Naive thymus-derived CD4-positive, alpha-beta T cell (primary cell): ENCODE measurements at regions not wholly inside any gene's neighbourhood (a gene's known extent, or its start where the extent isn't known, plus 50 kb on each side); places are given as distances from the start of the nearest gene placed in this dataset.

ENCODE experiments used
- ATAC-seq: fragments of 150-1000 bp; cut with Tn5 transposase; 2 replicates; pipeline ENCODE4 v1.10.0; 2021; ENCODE audit warnings: mild to moderate bottlenecking, moderate library complexity
- CTCF ChIA-PET: fragments of 350-600 bp; sonication (Branson Sonifier 250); formaldehyde crosslinking; loops from one replicate; lab custom pipeline; 2021; ENCODE audit warnings: antibody characterized with exemption; lab: Charles Lee
- POLR2A ChIA-PET: fragments of 350-600 bp; sonication (Branson Sonifier 250); formaldehyde crosslinking; loops from one replicate; lab custom pipeline; 2021; ENCODE audit warnings: antibody characterized with exemption, inconsistent platforms; lab: Charles Lee
- DNase-seq, 9 donors: peaks; one replicate each; pipeline versions ENCODE4 v3.0.0 to v3.0.0-alpha.2; 2020 to 2022; ENCODE audit warnings: mixed read lengths in 1 of 9
- H3K27ac ChIP-seq: one replicate; pipeline ENCODE4 v1.7.0; 2013; ENCODE audit warnings: mild to moderate bottlenecking, low read depth, low read length, moderate library complexity
- H3K27me3 ChIP-seq, 2 donors: one replicate each; pipeline ENCODE4 v1.7.0; 2013; ENCODE audit warnings: low read length in 2 of 2, mild to moderate bottlenecking in 2 of 2, moderate library complexity in 2 of 2; ENCODE audit not compliant: control insufficient read depth in 2 of 2, insufficient read depth in 2 of 2
- H3K36me3 ChIP-seq, 3 experiments: 1 replicate in 2 of 3; 2 replicates in 1 of 3; pipeline ENCODE4 v1.7.0; 2013; ENCODE audit warnings: low read length in 3 of 3, mild to moderate bottlenecking in 3 of 3, moderate library complexity in 1 of 3; ENCODE audit not compliant: insufficient read depth in 3 of 3, control insufficient read depth in 2 of 3
- H3K4me1 ChIP-seq, 2 donors: one replicate each; pipeline ENCODE4 v1.7.0; 2013; ENCODE audit warnings: low read length in 2 of 2, mild to moderate bottlenecking in 2 of 2, moderate library complexity in 1 of 2; ENCODE audit not compliant: control insufficient read depth in 2 of 2, insufficient read depth in 2 of 2
- H3K4me3 ChIP-seq: 2 replicates; pipeline ENCODE4 v1.7.0; 2013; ENCODE audit warnings: mild to moderate bottlenecking, low read length
- H3K9me3 ChIP-seq, 3 experiments: 1 replicate in 2 of 3; 2 replicates in 1 of 3; pipeline ENCODE4 v1.7.0; 2013; ENCODE audit warnings: low read length in 3 of 3; ENCODE audit not compliant: control insufficient read depth in 2 of 3
- H3K27ac Mint-ChIP-seq, 9 donors: one replicate each; pipeline ENCODE4 v1.8.0; 2020 to 2022; ENCODE audit warnings: mixed read lengths in 9 of 9, mild to moderate bottlenecking in 8 of 9, moderate library complexity in 5 of 9, inconsistent platforms in 2 of 9
- H3K27me3 Mint-ChIP-seq, 5 donors: one replicate each; pipeline ENCODE4 v1.8.0; 2021 to 2022; ENCODE audit warnings: mixed read lengths in 5 of 5, mild to moderate bottlenecking in 1 of 5
- H3K36me3 Mint-ChIP-seq, 5 donors: one replicate each; pipeline ENCODE4 v1.8.0; 2020 to 2022; ENCODE audit warnings: mixed read lengths in 5 of 5, mild to moderate bottlenecking in 3 of 5, inconsistent platforms in 1 of 5
- H3K4me1 Mint-ChIP-seq, 7 donors: one replicate each; pipeline ENCODE4 v1.8.0; 2020 to 2022; ENCODE audit warnings: mixed read lengths in 7 of 7, mild to moderate bottlenecking in 3 of 7, inconsistent platforms in 1 of 7
- H3K4me3 Mint-ChIP-seq, 10 donors: one replicate each; pipeline ENCODE4 v1.8.0; 2020 to 2022; ENCODE audit warnings: mild to moderate bottlenecking in 10 of 10, mixed read lengths in 10 of 10, moderate library complexity in 6 of 10, inconsistent platforms in 2 of 10
- H3K9me3 Mint-ChIP-seq, 11 donors: one replicate each; pipeline ENCODE4 v1.8.0; 2020 to 2022; ENCODE audit warnings: mixed read lengths in 11 of 11, mild to moderate bottlenecking in 4 of 11, inconsistent platforms in 1 of 11, moderate library complexity in 1 of 11
- intact Hi-C, 2 donors: fragments of 100-400 bp; cut with micrococcal nuclease; formaldehyde crosslinking; loops; one replicate each; pipeline ENCODE4 v1.15.1; 2023

- DNase-seq (no peak), ATAC-seq (no peak)
- Mint-ChIP-seq H3K4me3 (no peak overlapping the region), H3K27ac (no peak overlapping the region), H3K4me1 (no peaks in the 10 kb centered on the region), H3K36me3 (no peaks in the 10 kb centered on the region), H3K9me3 (no peaks in the 10 kb centered on the region), H3K27me3 (peaks cover 0 to 17% (median 6%) of the 10 kb centered on the region in 5 donors)
- ChIA-PET CTCF (no interaction called here), POLR2A (no interaction called here)
- Histone ChIP-seq H3K27me3 (no peaks in the 10 kb centered on the region), H3K36me3 (no peaks in the 10 kb centered on the region), H3K4me1 (no peaks in the 10 kb centered on the region), H3K9me3 (no peaks in the 10 kb centered on the region), H3K27ac (no peak overlapping the region), H3K4me3 (no peak overlapping the region)
- intact Hi-C loops: no loop called here
Observed at GRCh38 chr20:22928679-22929078, 106.4 kb upstream of the SSTR4 start.

GRCh38 chr20:22929661-22930060, 105.5 kb upstream of the SSTR4 start:
- peaks cover 0 to 16% (median 6%) of the 10 kb centered on the region in 5 donors for H3K27me3 Mint-ChIP-seq
- H3K9me3 Mint-ChIP-seq: peaks cover 0 to 2% (median 0%) of the 10 kb centered on the region in 11 donors
- Histone ChIP-seq H3K4me3 (no peak overlapping the region), H3K27me3 (no peaks in the 10 kb centered on the region), H3K4me1 (no peaks in the 10 kb centered on the region), H3K27ac (no peak overlapping the region), H3K9me3 (no peaks in the 10 kb centered on the region), H3K36me3 (no peaks in the 10 kb centered on the region)
- no peak overlapping the region for H3K27ac Mint-ChIP-seq
- no peak overlapping the region for H3K4me3 Mint-ChIP-seq
- no peaks in the 10 kb centered on the region for H3K4me1 Mint-ChIP-seq
- no peaks in the 10 kb centered on the region for H3K36me3 Mint-ChIP-seq
- ATAC-seq: no peak
- intact Hi-C loops: no loop called here
- ChIA-PET POLR2A (no interaction called here), CTCF (no interaction called here)
- DNase-seq: no peak

- Histone ChIP-seq H3K27ac (no peak overlapping the region), H3K4me3 (no peak overlapping the region), H3K4me1 (no peaks in the 10 kb centered on the region), H3K36me3 (no peaks in the 10 kb centered on the region), H3K9me3 (no peaks in the 10 kb centered on the region), H3K27me3 (no peaks in the 10 kb centered on the region)
- ChIA-PET POLR2A (no interaction called here), CTCF (no interaction called here)
- intact Hi-C loops: no loop called here
- Mint-ChIP-seq H3K27ac (no peak overlapping the region), H3K27me3 (peaks cover 0 to 13% (median 6%) of the 10 kb centered on the region in 5 donors), H3K9me3 (peaks cover 0 to 14% (median 0%) of the 10 kb centered on the region in 11 donors), H3K4me3 (no peak overlapping the region), H3K4me1 (no peaks in the 10 kb centered on the region), H3K36me3 (peaks cover 0 to 5% (median 0%) of the 10 kb centered on the region in 5 donors)
- ATAC-seq: no peak
- no peak for DNase-seq
Observed at GRCh38 chr20:22931653-22932608, 103.2 kb upstream of the SSTR4 start.

DNA sequence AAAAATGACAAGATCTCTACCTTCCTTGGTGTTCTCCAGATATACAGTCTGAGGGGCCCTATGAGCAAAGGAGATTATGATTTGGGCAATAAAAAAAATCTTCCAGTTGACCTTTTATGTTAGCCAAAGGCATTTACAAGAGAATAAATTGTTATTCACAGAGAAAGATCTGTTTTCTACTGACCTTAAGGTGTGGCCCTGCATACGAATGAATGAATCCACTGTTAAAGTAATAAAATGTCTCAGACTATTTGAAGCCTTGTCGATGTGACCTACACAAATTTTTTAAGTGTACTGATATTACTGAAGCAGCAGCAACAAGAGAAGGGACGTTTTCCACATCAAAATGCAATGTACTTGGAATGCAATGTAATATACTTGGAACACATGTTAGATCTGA, 95.9 kb upstream of the SSTR4 start:
- ATAC-seq (no peak), DNase-seq (no peak)
- peaks cover 0 to 17% (median 0%) of the 10 kb centered on the region in 11 donors for H3K9me3 Mint-ChIP-seq
- Histone ChIP-seq H3K27ac (no peak overlapping the region), H3K9me3 (no peaks in the 10 kb centered on the region), H3K36me3 (no peaks in the 10 kb centered on the region), H3K27me3 (no peaks in the 10 kb centered on the region), H3K4me1 (no peaks in the 10 kb centered on the region), H3K4me3 (no peak overlapping the region)
- POLR2A ChIA-PET: no interaction called here
- H3K36me3 Mint-ChIP-seq: peaks cover 0 to 5% (median 0%) of the 10 kb centered on the region in 5 donors
- intact Hi-C loops: no loop called here
- no peak overlapping the region for H3K27ac Mint-ChIP-seq
- H3K4me1 Mint-ChIP-seq: no peaks in the 10 kb centered on the region
- CTCF ChIA-PET: no interaction called here
- peaks cover 0 to 8% (median 0%) of the 10 kb centered on the region in 5 donors for H3K27me3 Mint-ChIP-seq
- no peak overlapping the region for H3K4me3 Mint-ChIP-seq

DNA sequence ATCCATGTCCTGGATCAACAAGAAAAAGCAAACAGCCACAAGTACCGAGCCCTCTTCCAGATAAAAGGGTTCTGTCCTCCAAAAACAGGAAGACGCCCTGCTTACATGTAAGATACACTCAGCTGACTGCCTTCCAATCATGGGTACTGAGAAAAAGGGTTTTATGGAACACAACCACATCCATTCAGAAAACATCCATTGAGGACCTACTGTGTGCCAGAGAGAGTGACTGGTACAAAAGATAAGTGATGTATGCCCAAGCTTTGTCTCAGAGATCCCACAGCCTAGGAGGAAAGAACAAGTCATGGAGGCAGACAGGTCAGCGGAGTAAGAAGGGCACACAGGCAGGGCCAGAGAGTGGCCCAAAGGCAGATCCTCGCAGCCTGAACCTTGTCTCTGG, 94.8 kb upstream of the SSTR4 start:
- Histone ChIP-seq H3K4me1 (no peaks in the 10 kb centered on the region), H3K27me3 (no peaks in the 10 kb centered on the region), H3K9me3 (no peaks in the 10 kb centered on the region), H3K27ac (no peak overlapping the region), H3K36me3 (no peaks in the 10 kb centered on the region), H3K4me3 (no peak overlapping the region)
- Mint-ChIP-seq H3K9me3 (peaks cover 0 to 17% (median 0%) of the 10 kb centered on the region in 11 donors), H3K36me3 (peaks cover 0 to 5% (median 0%) of the 10 kb centered on the region in 5 donors), H3K27ac (no peak overlapping the region), H3K4me1 (no peaks in the 10 kb centered on the region), H3K4me3 (no peak overlapping the region), H3K27me3 (peaks cover 2 to 8% (median 3%) of the 10 kb centered on the region in 5 donors)
- DNase-seq (no peak), ATAC-seq (no peak)
- ChIA-PET CTCF (no interaction called here), POLR2A (no interaction called here)
- intact Hi-C loops: no loop called here

GRCh38 chr20:22941550-22941949, 93.6 kb upstream of the SSTR4 start:
- POLR2A ChIA-PET: no interaction called here
- no peak overlapping the region for H3K27ac ChIP-seq
- no peaks in the 10 kb centered on the region for H3K27me3 ChIP-seq
- no peaks in the 10 kb centered on the region for H3K9me3 ChIP-seq
- H3K4me1 Mint-ChIP-seq: no peaks in the 10 kb centered on the region
- no peak overlapping the region for H3K4me3 ChIP-seq
- H3K4me1 ChIP-seq: no peaks in the 10 kb centered on the region
- no peak overlapping the region for H3K27ac Mint-ChIP-seq
- no peak for ATAC-seq
- H3K4me3 Mint-ChIP-seq: no peak overlapping the region
- DNase-seq: no peak
- peaks cover 3 to 9% (median 6%) of the 10 kb centered on the region in 5 donors for H3K27me3 Mint-ChIP-seq
- intact Hi-C loops: no loop called here
- H3K9me3 Mint-ChIP-seq: peaks cover 0 to 14% (median 0%) of the 10 kb centered on the region in 11 donors
- peaks cover 0 to under 1% (median 0%) of the 10 kb centered on the region in 5 donors for H3K36me3 Mint-ChIP-seq
- no peaks in the 10 kb centered on the region for H3K36me3 ChIP-seq
- CTCF ChIA-PET: no interaction called here

GRCh38 chr20:22942742-22943141, 92.4 kb upstream of the SSTR4 start:
- Histone ChIP-seq H3K4me3 (no peak overlapping the region), H3K27ac (no peak overlapping the region), H3K9me3 (no peaks in the 10 kb centered on the region), H3K27me3 (no peaks in the 10 kb centered on the region), H3K36me3 (no peaks in the 10 kb centered on the region), H3K4me1 (no peaks in the 10 kb centered on the region)
- peaks cover 0 to 1% (median 0%) of the 10 kb centered on the region in 7 donors for H3K4me1 Mint-ChIP-seq
- ChIA-PET POLR2A (no interaction called here), CTCF (no interaction called here)
- H3K9me3 Mint-ChIP-seq: peaks cover 0 to 4% (median 0%) of the 10 kb centered on the region in 11 donors
- peaks cover 0 to 9% (median 6%) of the 10 kb centered on the region in 5 donors for H3K27me3 Mint-ChIP-seq
- H3K27ac Mint-ChIP-seq: no peak overlapping the region
- no peaks in the 10 kb centered on the region for H3K36me3 Mint-ChIP-seq
- ATAC-seq (no peak), DNase-seq (no peak)
- H3K4me3 Mint-ChIP-seq: no peak overlapping the region
- intact Hi-C loops: no loop called here
